ENCODE measurements at regions not wholly inside any gene's neighbourhood (a gene's known extent, or its start where the extent isn't known, plus 50 kb on each side); places are given as distances from the start of the nearest gene placed in this dataset.

GRCh38 chr2:150373374-150373773 lies 114.1 kb downstream of the RND3 start:
- TF ChIP-seq SUZ12 (IDR thresholded peaks at IDR 0.05; ENCODE audit: extremely low read depth, insufficient read depth, insufficient read length) (no peak), YY1 (IDR thresholded peaks at IDR 0.05; ENCODE audit: insufficient read depth, insufficient read length) (no peak), ZNF274 (IDR thresholded peaks at IDR 0.05; ENCODE audit: low read depth, low read length) (no peak)
